Neural cell (in vitro differentiated cells): ENCODE measurements at regions not wholly inside any gene's neighbourhood (a gene's known extent, or its start where the extent isn't known, plus 50 kb on each side); places are given as distances from the start of the nearest gene placed in this dataset.

Experiments used
- H2AFZ ChIP-seq: fragments of 200-600, 300-800 bp; sonication (generic), shearing (Covaris generic); 2 replicates; pipeline ENCODE4 v1.6.0; 2014; ENCODE audit warnings: low read depth, mild to moderate bottlenecking, antibody characterized with exemption, low read length, moderate library complexity
- H3F3A ChIP-seq: fragments of 200-600 bp; shearing (Covaris generic); 2 replicates; pipeline ENCODE4 v1.6.1; 2016; ENCODE audit warnings: mild to moderate bottlenecking, moderate library complexity, mixed read lengths, antibody characterized with exemption, low read length; ENCODE audit not compliant: insufficient read depth, poor library complexity, severe bottlenecking
- H3K27ac ChIP-seq: fragments of 200-600, 300-800 bp; sonication (generic), shearing (Covaris generic); 2 replicates; pipeline ENCODE4 v1.5.1; 2014; ENCODE audit warnings: mild to moderate bottlenecking, low read length, moderate library complexity
- H3K27me3 ChIP-seq: fragments of 300-800, 200-600 bp; sonication (generic), shearing (Covaris generic); 2 replicates; pipeline ENCODE4 v1.6.0; 2014; ENCODE audit warnings: mild to moderate bottlenecking, low read depth, low read length, moderate library complexity; ENCODE audit not compliant: insufficient read depth
- H3K36me3 ChIP-seq: fragments of 300-800, 200-600 bp; sonication (generic), shearing (Covaris generic); 2 replicates; pipeline ENCODE4 v1.5.1; 2014; ENCODE audit warnings: mild to moderate bottlenecking, antibody characterized with exemption, low read length, moderate library complexity; ENCODE audit not compliant: insufficient read depth
- H3K4me2 ChIP-seq: fragments of 300-800, 200-600 bp; sonication (generic), shearing (Covaris generic); 2 replicates; pipeline ENCODE4 v1.6.0; 2014; ENCODE audit warnings: mild to moderate bottlenecking, low read length
- H3K4me3 ChIP-seq: fragments of 300-800, 200-600 bp; sonication (generic), shearing (Covaris generic); 2 replicates; pipeline ENCODE4 v1.5.1; 2014; ENCODE audit warnings: mild to moderate bottlenecking, low read length, moderate library complexity
- H3K79me2 ChIP-seq: fragments of 200-600 bp; shearing (Covaris generic); replicated peaks from 2 replicates; pipeline ENCODE4 v1.6.0; 2014; ENCODE audit warnings: mild to moderate bottlenecking, low read length, moderate library complexity; ENCODE audit not compliant: insufficient read depth
- H3K9ac ChIP-seq: fragments of 300-800, 200-600 bp; sonication (generic), shearing (Covaris generic); 2 replicates; pipeline ENCODE4 v1.6.1; 2016; ENCODE audit warnings: mild to moderate bottlenecking, low read length, mixed read lengths
- H3K9me2 ChIP-seq: fragments of 200-600 bp; shearing (Covaris generic); 2 replicates; pipeline ENCODE4 v1.6.1; 2016; ENCODE audit warnings: mild to moderate bottlenecking, low read length, mixed read lengths; ENCODE audit not compliant: insufficient read depth
- H3K9me3 ChIP-seq: fragments of 200-600, 300-800 bp; sonication (generic), shearing (Covaris generic); 2 replicates; pipeline ENCODE4 v1.6.1; 2016; ENCODE audit warnings: mild to moderate bottlenecking, mixed run types, low read length, moderate library complexity, mixed read lengths
- H4K20me1 ChIP-seq: fragments of 200-600 bp; shearing (Covaris generic); 2 replicates; pipeline ENCODE4 v1.6.1; 2016; ENCODE audit warnings: mild to moderate bottlenecking, mixed run types; ENCODE audit not compliant: insufficient read depth
- CTCF ChIP-seq: fragments of 450-650 bp; IDR thresholded peaks from 2 replicates; pipeline ENCODE4 v1.5.1; 2014; ENCODE audit warnings: antibody characterized with exemption, mild to moderate bottlenecking, moderate library complexity; ENCODE audit not compliant: poor library complexity, severe bottlenecking
- EP300 ChIP-seq: fragments of 450-650 bp; conservative IDR thresholded peaks from 2 replicates; pipeline ENCODE4 v1.6.1; 2014; ENCODE audit warnings: antibody characterized with exemption, mild to moderate bottlenecking, moderate library complexity; ENCODE audit not compliant: poor library complexity, severe bottlenecking
- EZH2 ChIP-seq: fragments of 200-600, 300-800 bp; shearing (Covaris generic), sonication (generic); IDR thresholded peaks from 2 replicates; pipeline ENCODE4 v1.6.1; 2014; ENCODE audit warnings: antibody characterized with exemption, low read length, borderline replicate concordance, mild to moderate bottlenecking; ENCODE audit not compliant: insufficient read depth, poor library complexity, severe bottlenecking
- MXI1 ChIP-seq: fragments of 450-650 bp; conservative IDR thresholded peaks from 2 replicates; pipeline ENCODE4 v1.6.1; 2014; ENCODE audit warnings: antibody characterized with exemption, mild to moderate bottlenecking; ENCODE audit not compliant: poor library complexity, severe bottlenecking
- POLR2AphosphoS5 ChIP-seq: IDR thresholded peaks from 2 replicates; pipeline ENCODE4 v1.6.1; 2012
- RAD21 ChIP-seq: fragments of 450-650 bp; conservative IDR thresholded peaks from 2 replicates; pipeline ENCODE4 v1.6.1; 2014; ENCODE audit warnings: antibody characterized with exemption, mild to moderate bottlenecking, moderate library complexity
- SMC3 ChIP-seq: fragments of 450-650 bp; conservative IDR thresholded peaks from 2 replicates; pipeline ENCODE4 v1.6.1; 2014; ENCODE audit warnings: antibody characterized with exemption, mild to moderate bottlenecking, moderate library complexity; ENCODE audit not compliant: poor library complexity
- TAF1 ChIP-seq: IDR thresholded peaks from 2 replicates; pipeline ENCODE4 v1.6.1; 2012; ENCODE audit warnings: low read depth
- TF ChIP-seq, protein P1 (sequence below): IDR thresholded peaks from 2 replicates; pipeline ENCODE4 v1.6.1; 2012; ENCODE audit warnings: borderline replicate concordance

GRCh38 chr9:100838857-100839256 lies 189.7 kb upstream of the PLPPR1 start:
- Histone ChIP-seq H3K9me3 (no peaks in the 10 kb centered on the region), H4K20me1 (no peaks in the 10 kb centered on the region), H3K27me3 (no peaks in the 10 kb centered on the region), H3K4me2 (no peak overlapping the region), H3K27ac (no peak overlapping the region), H3K4me3 (no peak overlapping the region), H3K79me2 (no peaks in the 10 kb centered on the region), H3K36me3 (no peaks in the 10 kb centered on the region), H2AFZ (no peak overlapping the region), H3F3A (no peaks in the 10 kb centered on the region), H3K9ac (no peak overlapping the region), H3K9me2 (no peaks in the 10 kb centered on the region)
- TF ChIP-seq SMC3 = no peak
- TF ChIP-seq EP300 = no peak
- TF ChIP-seq EZH2 = no peak
- TF ChIP-seq TAF1 = no peak
- TF ChIP-seq, protein P1, sequence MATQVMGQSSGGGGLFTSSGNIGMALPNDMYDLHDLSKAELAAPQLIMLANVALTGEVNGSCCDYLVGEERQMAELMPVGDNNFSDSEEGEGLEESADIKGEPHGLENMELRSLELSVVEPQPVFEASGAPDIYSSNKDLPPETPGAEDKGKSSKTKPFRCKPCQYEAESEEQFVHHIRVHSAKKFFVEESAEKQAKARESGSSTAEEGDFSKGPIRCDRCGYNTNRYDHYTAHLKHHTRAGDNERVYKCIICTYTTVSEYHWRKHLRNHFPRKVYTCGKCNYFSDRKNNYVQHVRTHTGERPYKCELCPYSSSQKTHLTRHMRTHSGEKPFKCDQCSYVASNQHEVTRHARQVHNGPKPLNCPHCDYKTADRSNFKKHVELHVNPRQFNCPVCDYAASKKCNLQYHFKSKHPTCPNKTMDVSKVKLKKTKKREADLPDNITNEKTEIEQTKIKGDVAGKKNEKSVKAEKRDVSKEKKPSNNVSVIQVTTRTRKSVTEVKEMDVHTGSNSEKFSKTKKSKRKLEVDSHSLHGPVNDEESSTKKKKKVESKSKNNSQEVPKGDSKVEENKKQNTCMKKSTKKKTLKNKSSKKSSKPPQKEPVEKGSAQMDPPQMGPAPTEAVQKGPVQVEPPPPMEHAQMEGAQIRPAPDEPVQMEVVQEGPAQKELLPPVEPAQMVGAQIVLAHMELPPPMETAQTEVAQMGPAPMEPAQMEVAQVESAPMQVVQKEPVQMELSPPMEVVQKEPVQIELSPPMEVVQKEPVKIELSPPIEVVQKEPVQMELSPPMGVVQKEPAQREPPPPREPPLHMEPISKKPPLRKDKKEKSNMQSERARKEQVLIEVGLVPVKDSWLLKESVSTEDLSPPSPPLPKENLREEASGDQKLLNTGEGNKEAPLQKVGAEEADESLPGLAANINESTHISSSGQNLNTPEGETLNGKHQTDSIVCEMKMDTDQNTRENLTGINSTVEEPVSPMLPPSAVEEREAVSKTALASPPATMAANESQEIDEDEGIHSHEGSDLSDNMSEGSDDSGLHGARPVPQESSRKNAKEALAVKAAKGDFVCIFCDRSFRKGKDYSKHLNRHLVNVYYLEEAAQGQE = no peak
- TF ChIP-seq POLR2AphosphoS5 = no peak
- no peak for TF ChIP-seq CTCF
- no peak for TF ChIP-seq MXI1
- no peak for TF ChIP-seq RAD21

- Histone ChIP-seq H3K4me2 (no peak overlapping the region), H3K27ac (no peak overlapping the region), H3K36me3 (no peaks in the 10 kb centered on the region), H3K9me3 (no peaks in the 10 kb centered on the region), H4K20me1 (no peaks in the 10 kb centered on the region), H3F3A (no peaks in the 10 kb centered on the region), H3K27me3 (no peaks in the 10 kb centered on the region), H3K4me3 (no peak overlapping the region), H2AFZ (no peak overlapping the region), H3K9ac (no peak overlapping the region), H3K9me2 (no peaks in the 10 kb centered on the region), H3K79me2 (no peaks in the 10 kb centered on the region)
- TF ChIP-seq, protein P1 = no peak
- TF ChIP-seq SMC3 (no peak), EP300 (no peak), MXI1 (no peak), TAF1 (no peak), CTCF (no peak)
These were observed 179.8 kb upstream of the PLPPR1 start for GRCh38 chr9:100848726-100849125.
